IMR-90 (cell line): ENCODE measurements at regions not wholly inside any gene's neighbourhood (a gene's known extent, or its start where the extent isn't known, plus 50 kb on each side); places are given as distances from the start of the nearest gene placed in this dataset.

Source experiments
- ATAC-seq: fragments of 200-7000 bp; cut with Tn5 transposase; 2 replicates; pipeline ENCODE4 v1.9.1; 2020; ENCODE audit warnings: low read depth, mild to moderate bottlenecking, moderate library complexity
- BruUV-seq: library from RNA; stranded (reverse); fragments of 400-500 nt; replicated peaks from 2 replicates; lab custom pipeline; 2021; lab: Mats Ljungman, UMichigan
- CTCF ChIA-PET: fragments of 300-600 bp; formaldehyde crosslinking; extraction: SDS; loops from one replicate; lab custom pipeline; 2021; ENCODE audit warnings: antibody characterized with exemption; lab: Yijun Ruan, JAX
- POLR2A ChIA-PET: fragments of 300-600 bp; sonication (Branson Sonifier 250); formaldehyde crosslinking; loops from one replicate; lab custom pipeline; 2022; ENCODE audit warnings: antibody characterized with exemption; ENCODE audit not compliant: unreplicated experiment; lab: Charles Lee
- DNase-seq: peaks from one replicate; pipeline ENCODE4 v3.0.0; 2013
- H2AFZ ChIP-seq: replicated peaks from 2 replicates; pipeline ENCODE3; 2013; ENCODE audit warnings: low read length, mild to moderate bottlenecking; ENCODE audit not compliant: poor library complexity
- H2AK5ac ChIP-seq: 2 replicates; pipeline ENCODE4 v1.6.1; 2013; ENCODE audit warnings: low read depth, low read length, inconsistent platforms
- H2AK9ac ChIP-seq: replicated peaks from 2 replicates; pipeline ENCODE3; 2013; ENCODE audit warnings: mild to moderate bottlenecking, low read depth, low read length, moderate library complexity; ENCODE audit not compliant: poor library complexity
- H2BK120ac ChIP-seq: 2 replicates; pipeline ENCODE4 v1.6.1; 2013; ENCODE audit warnings: low read depth, low read length, inconsistent platforms
- H2BK15ac ChIP-seq: 3 replicates; pipeline ENCODE4 v1.6.1; 2013; ENCODE audit warnings: low read depth, low read length, inconsistent platforms
- H2BK20ac ChIP-seq: 2 replicates; pipeline ENCODE4 v1.6.1; 2013; ENCODE audit warnings: low read depth, mild to moderate bottlenecking, inconsistent platforms, low read length, moderate library complexity
- H2BK5ac ChIP-seq: 2 replicates; pipeline ENCODE4 v1.6.1; 2013; ENCODE audit warnings: mild to moderate bottlenecking, low read depth, low read length, inconsistent platforms; ENCODE audit not compliant: poor library complexity, severe bottlenecking
- H3K14ac ChIP-seq: replicated peaks from 2 replicates; pipeline ENCODE4 v1.6.1; 2013; ENCODE audit warnings: low read depth, low read length, inconsistent platforms
- H3K18ac ChIP-seq: 2 replicates; pipeline ENCODE4 v1.6.1; 2013; ENCODE audit warnings: low read depth, low read length, control low read depth
- H3K23ac ChIP-seq: 2 replicates; pipeline ENCODE4 v1.6.1; 2013; ENCODE audit warnings: low read depth, low read length, inconsistent platforms
- H3K27ac ChIP-seq: 2 replicates; pipeline ENCODE4 v1.5.1; 2013; ENCODE audit warnings: mild to moderate bottlenecking, control low read depth, low read length; ENCODE audit not compliant: insufficient read depth
- H3K27me3 ChIP-seq: 2 replicates; pipeline ENCODE4 v1.6.1; 2013; ENCODE audit warnings: low read length; ENCODE audit not compliant: control insufficient read depth, insufficient read depth
- H3K36me3 ChIP-seq: 2 replicates; pipeline ENCODE4 v1.6.1; 2013; ENCODE audit warnings: low read length, mixed read lengths; ENCODE audit not compliant: control insufficient read depth, insufficient read depth
- H3K4ac ChIP-seq: 2 replicates; pipeline ENCODE4 v1.6.1; 2013; ENCODE audit warnings: low read depth, low read length, inconsistent platforms
- H3K4me1 ChIP-seq: 2 replicates; pipeline ENCODE4 v1.6.1; 2013; ENCODE audit warnings: low read length, mixed read lengths; ENCODE audit not compliant: control insufficient read depth, insufficient read depth
- H3K4me2 ChIP-seq: 2 replicates; pipeline ENCODE4 v1.6.1; 2013; ENCODE audit warnings: low read depth, mild to moderate bottlenecking, control low read depth, low read length, moderate library complexity
- H3K4me3 ChIP-seq: 2 replicates; pipeline ENCODE4 v1.5.1; 2013; ENCODE audit warnings: low read depth, mild to moderate bottlenecking, control low read depth, low read length, moderate library complexity; ENCODE audit not compliant: insufficient read depth
- H3K56ac ChIP-seq: 2 replicates; pipeline ENCODE4 v1.6.1; 2013; ENCODE audit warnings: low read length, inconsistent platforms; ENCODE audit not compliant: insufficient read depth; ENCODE audit errors: extremely low read depth
- H3K79me1 ChIP-seq, 2 experiments: 2 replicates each; pipeline ENCODE4 v1.6.1; 2013; ENCODE audit warnings: low read length in 2 of 2, inconsistent platforms in 1 of 2, low read depth in 1 of 2
- H3K9ac ChIP-seq: 2 replicates; pipeline ENCODE4 v1.6.1; 2013; ENCODE audit warnings: low read depth, low read length, control low read depth
- H3K9me1 ChIP-seq: 2 replicates; pipeline ENCODE4 v1.6.1; 2013; ENCODE audit warnings: low read length, inconsistent platforms; ENCODE audit not compliant: insufficient read depth
- H3K9me3 ChIP-seq: 2 replicates; pipeline ENCODE4 v1.6.1; 2013; ENCODE audit warnings: low read length; ENCODE audit not compliant: control insufficient read depth, insufficient read depth
- H4K20me1 ChIP-seq: 2 replicates; pipeline ENCODE4 v1.6.1; 2013; ENCODE audit warnings: low read length, inconsistent platforms; ENCODE audit not compliant: insufficient read depth
- H4K5ac ChIP-seq: 2 replicates; pipeline ENCODE4 v1.6.1; 2013; ENCODE audit warnings: mild to moderate bottlenecking, low read depth, low read length, control low read depth
- H4K8ac ChIP-seq, 2 experiments: 2 replicates each; pipeline ENCODE4 v1.6.1; 2013; ENCODE audit warnings: low read depth in 2 of 2, low read length in 2 of 2, control low read depth in 1 of 2, inconsistent platforms in 1 of 2
- H4K91ac ChIP-seq: 2 replicates; pipeline ENCODE4 v1.6.1; 2013; ENCODE audit warnings: low read depth, low read length, inconsistent platforms; ENCODE audit not compliant: insufficient read depth
- BHLHE40 ChIP-seq: fragments of 150-350 bp; IDR thresholded peaks from 2 replicates; pipeline ENCODE4 v1.6.1; 2016; ENCODE audit warnings: mild to moderate bottlenecking, low read depth, low read length
- CEBPB ChIP-seq: IDR thresholded peaks from 2 replicates; pipeline ENCODE4 v1.6.1; 2012; ENCODE audit warnings: low read depth, low read length, improper control_type of control experiment
- CHD1 ChIP-seq: IDR thresholded peaks from 2 replicates; pipeline ENCODE4 v1.6.1; 2012; ENCODE audit warnings: low read depth, low read length, improper control_type of control experiment
- CTCF ChIP-seq: conservative IDR thresholded peaks from 2 replicates; pipeline ENCODE4 v1.5.1; 2012; ENCODE audit warnings: mild to moderate bottlenecking, low read depth, low read length, improper control_type of control experiment
- ELK1 ChIP-seq: fragments of 150-350 bp; IDR thresholded peaks from 2 replicates; pipeline ENCODE4 v1.6.1; 2016; ENCODE audit warnings: low read depth, mild to moderate bottlenecking, low read length, moderate library complexity, borderline replicate concordance
- FOS ChIP-seq: fragments of 150-350 bp; IDR thresholded peaks from 2 replicates; pipeline ENCODE4 v1.6.1; 2016; ENCODE audit warnings: low read depth, low read length
- MAFK ChIP-seq: IDR thresholded peaks from 2 replicates; pipeline ENCODE4 v1.6.1; 2012; ENCODE audit warnings: low read depth, low read length, improper control_type of control experiment
- MAZ ChIP-seq: IDR thresholded peaks from 2 replicates; pipeline ENCODE4 v1.6.1; 2012; ENCODE audit warnings: low read depth, mild to moderate bottlenecking, low read length, improper control_type of control experiment, moderate library complexity, borderline replicate concordance
- MXI1 ChIP-seq: IDR thresholded peaks from 2 replicates; pipeline ENCODE4 v1.6.1; 2012; ENCODE audit warnings: low read depth, mild to moderate bottlenecking, low read length, moderate library complexity, borderline replicate concordance
- NFE2L2 ChIP-seq: fragments of 150-350 bp; IDR thresholded peaks from 2 replicates; pipeline ENCODE4 v1.6.1; 2016; ENCODE audit warnings: low read depth, mild to moderate bottlenecking, low read length
- RAD21 ChIP-seq: IDR thresholded peaks from 2 replicates; pipeline ENCODE4 v1.6.1; 2012; ENCODE audit warnings: low read length, improper control_type of control experiment
- RCOR1 ChIP-seq: IDR thresholded peaks from 2 replicates; pipeline ENCODE4 v1.6.1; 2012; ENCODE audit warnings: mild to moderate bottlenecking, low read length, improper control_type of control experiment; ENCODE audit not compliant: insufficient replicate concordance
- RFX5 ChIP-seq: IDR thresholded peaks from 2 replicates; pipeline ENCODE4 v1.8.0; 2012; ENCODE audit warnings: low read depth, mild to moderate bottlenecking, low read length, moderate library complexity
- SMC3 ChIP-seq: fragments of 150-350 bp; IDR thresholded peaks from 2 replicates; pipeline ENCODE4 v1.6.1; 2016; ENCODE audit warnings: low read depth, mild to moderate bottlenecking, antibody characterized with exemption, low read length, moderate library complexity
- USF2 ChIP-seq: fragments of 150-350 bp; IDR thresholded peaks from 2 replicates; pipeline ENCODE4 v1.6.1; 2017; ENCODE audit warnings: mild to moderate bottlenecking, antibody characterized with exemption, low read length, low read depth
- WGBS, 2 experiments: methylation state at CpG; one replicate each; pipeline versions ENCODE4 v1.1.5 to v1.1.7; 2013; ENCODE audit warnings: missing lambda C conversion rate in 2 of 2; ENCODE audit not compliant: insufficient read length in 1 of 2; ENCODE audit errors: extremely low coverage in 2 of 2; 5-methylcytosine and 5-hydroxymethylcytosine counted together
- dilution Hi-C: fragments of 300-500 bp; cut with HindIII; formaldehyde crosslinking; loops from one replicate; pipeline ENCODE4 v1.14.3; 2018; ENCODE audit warnings: low sequenced_read_pairs; ENCODE audit not compliant: unreplicated experiment
- in situ Hi-C: fragments of 300-500 bp; cut with MboI; formaldehyde crosslinking; loops from 3 replicates; pipeline ENCODE4 v1.14.3; 2019; ENCODE audit warnings: low sequenced_read_pairs, inconsistent platforms, mixed read lengths
- intact Hi-C: fragments of 100-400 bp; cut with micrococcal nuclease; formaldehyde crosslinking; loops from 2 replicates; pipeline ENCODE4 v1.10.0; 2022

DNA sequence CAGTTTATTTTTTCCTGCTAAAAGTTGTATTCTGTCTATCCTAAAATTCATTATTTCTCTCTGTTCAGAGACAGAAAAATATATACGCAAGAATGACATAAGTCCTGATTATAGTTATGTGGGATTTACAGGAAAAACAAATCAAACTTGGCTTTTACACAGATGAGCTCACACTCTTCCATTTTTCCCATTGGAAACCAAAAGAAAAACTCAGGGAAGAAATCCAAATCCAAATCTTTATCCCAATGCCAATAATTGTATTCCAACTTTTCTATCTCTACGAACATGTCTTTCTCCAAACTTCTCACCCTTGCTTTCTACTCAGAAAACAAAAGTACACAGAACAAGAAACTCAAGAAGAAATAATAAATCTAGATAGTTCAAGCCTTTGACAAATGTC, 249.1 kb upstream of the TMEFF2 start:
- no peaks in the 10 kb centered on the region for H3K9me3 ChIP-seq
- H3K14ac ChIP-seq, result no peak overlapping the region
- POLR2A ChIA-PET, result no interaction called here
- no peak overlapping the region for H4K5ac ChIP-seq
- no peaks in the 10 kb centered on the region for H3K36me3 ChIP-seq
- H3K27ac ChIP-seq, result no peak overlapping the region
- H3K4me1 ChIP-seq, result no peaks in the 10 kb centered on the region
- no peak overlapping the region for H2AFZ ChIP-seq
- no peak for ATAC-seq
- no peaks in the 10 kb centered on the region for H3K79me1 ChIP-seq
- no peak overlapping the region for H2BK5ac ChIP-seq
- H3K9me1 ChIP-seq, result no peaks in the 10 kb centered on the region
- H3K4me3 ChIP-seq, result no peak overlapping the region
- H2BK120ac ChIP-seq, result no peak overlapping the region
- H3K27me3 ChIP-seq, result no peaks in the 10 kb centered on the region
- no TSS peak for BruUV-seq
- no peak overlapping the region for H2AK5ac ChIP-seq
- no peak overlapping the region for H3K23ac ChIP-seq
- no peak overlapping the region for H4K91ac ChIP-seq
- no peak overlapping the region for H3K4ac ChIP-seq
- CTCF ChIA-PET, result interaction anchor here (0.9 kb wide), 1 partner anchor 11 kb away, joined by 3 read pairs; no protein-coding TSS in a partner anchor
- TF ChIP-seq RAD21 (no peak), SMC3 (no peak), FOS (no peak), NFE2L2 (no peak), MAFK (no peak), RCOR1 (no peak), MAZ (no peak), CEBPB (no peak), CTCF (no peak), CHD1 (no peak), RFX5 (no peak), BHLHE40 (no peak), ELK1 (no peak), MXI1 (no peak), USF2 (no peak)
- H3K4me2 ChIP-seq, result no peak overlapping the region
- intact Hi-C loops (no loop called here), dilution Hi-C loops (no loop called here), in situ Hi-C loops (no loop called here)
- H2BK15ac ChIP-seq, result no peak overlapping the region
- H4K8ac ChIP-seq, result no peak overlapping the region
- no peak overlapping the region for H2AK9ac ChIP-seq
- H3K56ac ChIP-seq, result no peak overlapping the region
- no peak overlapping the region for H3K18ac ChIP-seq
- no CpG with 5 or more reads among the region's 2 CpGs for WGBS, 2 experiments
- no peak for DNase-seq
- no peak overlapping the region for H3K9ac ChIP-seq
- no peak overlapping the region for H2BK20ac ChIP-seq
- no peaks in the 10 kb centered on the region for H4K20me1 ChIP-seq
